ENCODE measurements at regions not wholly inside any gene's neighbourhood (a gene's known extent, or its start where the extent isn't known, plus 50 kb on each side); places are given as distances from the start of the nearest gene placed in this dataset.

- no peak for TF ChIP-seq CTCF (conservative IDR thresholded peaks at IDR 0.05 in 1 of 2, IDR thresholded peaks at IDR 0.05 in 1 of 2; ENCODE audit: extremely low read depth in 1 of 2, insufficient read depth in 1 of 2, low read depth in 1 of 2, low read length in 2 of 2)
- no peak for TF ChIP-seq EZH2 (IDR thresholded peaks at IDR 0.05; ENCODE audit: borderline replicate concordance, low read length)
Measured at GRCh38 chr6:166251655-166252054, 56.5 kb downstream of the PRR18 start.
